IMR-90 (cell line): ENCODE measurements at regions not wholly inside any gene's neighbourhood (a gene's known extent, or its start where the extent isn't known, plus 50 kb on each side); places are given as distances from the start of the nearest gene placed in this dataset.

Source experiments
- ATAC-seq: fragments of 200-7000 bp; cut with Tn5 transposase; 2 replicates; pipeline ENCODE4 v1.9.1; 2020; ENCODE audit warnings: low read depth, mild to moderate bottlenecking, moderate library complexity
- BruUV-seq: library from RNA; stranded (reverse); fragments of 400-500 nt; replicated peaks from 2 replicates; lab custom pipeline; 2021; lab: Mats Ljungman, UMichigan
- CTCF ChIA-PET: fragments of 300-600 bp; formaldehyde crosslinking; extraction: SDS; loops from one replicate; lab custom pipeline; 2021; ENCODE audit warnings: antibody characterized with exemption; lab: Yijun Ruan, JAX
- POLR2A ChIA-PET: fragments of 300-600 bp; sonication (Branson Sonifier 250); formaldehyde crosslinking; loops from one replicate; lab custom pipeline; 2022; ENCODE audit warnings: antibody characterized with exemption; ENCODE audit not compliant: unreplicated experiment; lab: Charles Lee
- DNase-seq: peaks from one replicate; pipeline ENCODE4 v3.0.0; 2013
- H2AFZ ChIP-seq: replicated peaks from 2 replicates; pipeline ENCODE3; 2013; ENCODE audit warnings: low read length, mild to moderate bottlenecking; ENCODE audit not compliant: poor library complexity
- H2AK5ac ChIP-seq: 2 replicates; pipeline ENCODE4 v1.6.1; 2013; ENCODE audit warnings: low read depth, low read length, inconsistent platforms
- H2AK9ac ChIP-seq: replicated peaks from 2 replicates; pipeline ENCODE3; 2013; ENCODE audit warnings: mild to moderate bottlenecking, low read depth, low read length, moderate library complexity; ENCODE audit not compliant: poor library complexity
- H2BK120ac ChIP-seq: 2 replicates; pipeline ENCODE4 v1.6.1; 2013; ENCODE audit warnings: low read depth, low read length, inconsistent platforms
- H2BK15ac ChIP-seq: 3 replicates; pipeline ENCODE4 v1.6.1; 2013; ENCODE audit warnings: low read depth, low read length, inconsistent platforms
- H2BK20ac ChIP-seq: 2 replicates; pipeline ENCODE4 v1.6.1; 2013; ENCODE audit warnings: low read depth, mild to moderate bottlenecking, inconsistent platforms, low read length, moderate library complexity
- H2BK5ac ChIP-seq: 2 replicates; pipeline ENCODE4 v1.6.1; 2013; ENCODE audit warnings: mild to moderate bottlenecking, low read depth, low read length, inconsistent platforms; ENCODE audit not compliant: poor library complexity, severe bottlenecking
- H3K14ac ChIP-seq: replicated peaks from 2 replicates; pipeline ENCODE4 v1.6.1; 2013; ENCODE audit warnings: low read depth, low read length, inconsistent platforms
- H3K18ac ChIP-seq: 2 replicates; pipeline ENCODE4 v1.6.1; 2013; ENCODE audit warnings: low read depth, low read length, control low read depth
- H3K23ac ChIP-seq: 2 replicates; pipeline ENCODE4 v1.6.1; 2013; ENCODE audit warnings: low read depth, low read length, inconsistent platforms
- H3K27ac ChIP-seq: 2 replicates; pipeline ENCODE4 v1.5.1; 2013; ENCODE audit warnings: mild to moderate bottlenecking, control low read depth, low read length; ENCODE audit not compliant: insufficient read depth
- H3K27me3 ChIP-seq: 2 replicates; pipeline ENCODE4 v1.6.1; 2013; ENCODE audit warnings: low read length; ENCODE audit not compliant: control insufficient read depth, insufficient read depth
- H3K36me3 ChIP-seq: 2 replicates; pipeline ENCODE4 v1.6.1; 2013; ENCODE audit warnings: low read length, mixed read lengths; ENCODE audit not compliant: control insufficient read depth, insufficient read depth
- H3K4ac ChIP-seq: 2 replicates; pipeline ENCODE4 v1.6.1; 2013; ENCODE audit warnings: low read depth, low read length, inconsistent platforms
- H3K4me1 ChIP-seq: 2 replicates; pipeline ENCODE4 v1.6.1; 2013; ENCODE audit warnings: low read length, mixed read lengths; ENCODE audit not compliant: control insufficient read depth, insufficient read depth
- H3K4me2 ChIP-seq: 2 replicates; pipeline ENCODE4 v1.6.1; 2013; ENCODE audit warnings: low read depth, mild to moderate bottlenecking, control low read depth, low read length, moderate library complexity
- H3K4me3 ChIP-seq: 2 replicates; pipeline ENCODE4 v1.5.1; 2013; ENCODE audit warnings: low read depth, mild to moderate bottlenecking, control low read depth, low read length, moderate library complexity; ENCODE audit not compliant: insufficient read depth
- H3K56ac ChIP-seq: 2 replicates; pipeline ENCODE4 v1.6.1; 2013; ENCODE audit warnings: low read length, inconsistent platforms; ENCODE audit not compliant: insufficient read depth; ENCODE audit errors: extremely low read depth
- H3K79me1 ChIP-seq, 2 experiments: 2 replicates each; pipeline ENCODE4 v1.6.1; 2013; ENCODE audit warnings: low read length in 2 of 2, inconsistent platforms in 1 of 2, low read depth in 1 of 2
- H3K9ac ChIP-seq: 2 replicates; pipeline ENCODE4 v1.6.1; 2013; ENCODE audit warnings: low read depth, low read length, control low read depth
- H3K9me1 ChIP-seq: 2 replicates; pipeline ENCODE4 v1.6.1; 2013; ENCODE audit warnings: low read length, inconsistent platforms; ENCODE audit not compliant: insufficient read depth
- H3K9me3 ChIP-seq: 2 replicates; pipeline ENCODE4 v1.6.1; 2013; ENCODE audit warnings: low read length; ENCODE audit not compliant: control insufficient read depth, insufficient read depth
- H4K20me1 ChIP-seq: 2 replicates; pipeline ENCODE4 v1.6.1; 2013; ENCODE audit warnings: low read length, inconsistent platforms; ENCODE audit not compliant: insufficient read depth
- H4K5ac ChIP-seq: 2 replicates; pipeline ENCODE4 v1.6.1; 2013; ENCODE audit warnings: mild to moderate bottlenecking, low read depth, low read length, control low read depth
- H4K8ac ChIP-seq, 2 experiments: 2 replicates each; pipeline ENCODE4 v1.6.1; 2013; ENCODE audit warnings: low read depth in 2 of 2, low read length in 2 of 2, control low read depth in 1 of 2, inconsistent platforms in 1 of 2
- H4K91ac ChIP-seq: 2 replicates; pipeline ENCODE4 v1.6.1; 2013; ENCODE audit warnings: low read depth, low read length, inconsistent platforms; ENCODE audit not compliant: insufficient read depth
- BHLHE40 ChIP-seq: fragments of 150-350 bp; IDR thresholded peaks from 2 replicates; pipeline ENCODE4 v1.6.1; 2016; ENCODE audit warnings: mild to moderate bottlenecking, low read depth, low read length
- CTCF ChIP-seq: conservative IDR thresholded peaks from 2 replicates; pipeline ENCODE4 v1.5.1; 2012; ENCODE audit warnings: mild to moderate bottlenecking, low read depth, low read length, improper control_type of control experiment
- MAFK ChIP-seq: IDR thresholded peaks from 2 replicates; pipeline ENCODE4 v1.6.1; 2012; ENCODE audit warnings: low read depth, low read length, improper control_type of control experiment
- NFE2L2 ChIP-seq: fragments of 150-350 bp; IDR thresholded peaks from 2 replicates; pipeline ENCODE4 v1.6.1; 2016; ENCODE audit warnings: low read depth, mild to moderate bottlenecking, low read length
- RCOR1 ChIP-seq: IDR thresholded peaks from 2 replicates; pipeline ENCODE4 v1.6.1; 2012; ENCODE audit warnings: mild to moderate bottlenecking, low read length, improper control_type of control experiment; ENCODE audit not compliant: insufficient replicate concordance
- SMC3 ChIP-seq: fragments of 150-350 bp; IDR thresholded peaks from 2 replicates; pipeline ENCODE4 v1.6.1; 2016; ENCODE audit warnings: low read depth, mild to moderate bottlenecking, antibody characterized with exemption, low read length, moderate library complexity
- USF2 ChIP-seq: fragments of 150-350 bp; IDR thresholded peaks from 2 replicates; pipeline ENCODE4 v1.6.1; 2017; ENCODE audit warnings: mild to moderate bottlenecking, antibody characterized with exemption, low read length, low read depth
- WGBS, 2 experiments: methylation state at CpG; one replicate each; pipeline versions ENCODE4 v1.1.5 to v1.1.7; 2013; ENCODE audit warnings: missing lambda C conversion rate in 2 of 2; ENCODE audit not compliant: insufficient read length in 1 of 2; ENCODE audit errors: extremely low coverage in 2 of 2; 5-methylcytosine and 5-hydroxymethylcytosine counted together
- dilution Hi-C: fragments of 300-500 bp; cut with HindIII; formaldehyde crosslinking; loops from one replicate; pipeline ENCODE4 v1.14.3; 2018; ENCODE audit warnings: low sequenced_read_pairs; ENCODE audit not compliant: unreplicated experiment
- in situ Hi-C: fragments of 300-500 bp; cut with MboI; formaldehyde crosslinking; loops from 3 replicates; pipeline ENCODE4 v1.14.3; 2019; ENCODE audit warnings: low sequenced_read_pairs, inconsistent platforms, mixed read lengths
- intact Hi-C: fragments of 100-400 bp; cut with micrococcal nuclease; formaldehyde crosslinking; loops from 2 replicates; pipeline ENCODE4 v1.10.0; 2022

GRCh38 chr6:154938221-154938580 lies 56.9 kb upstream of the TIAM2 start:
- no TSS peak for BruUV-seq
- Histone ChIP-seq H3K4me3 (no peak overlapping the region), H3K9me1 (peaks cover 8% of the 10 kb centered on the region), H3K14ac (peak overlapping the region; percentile 46; the same call in 1 of the 2 replicates), H3K79me1 (peaks cover 0 to 10% of the 10 kb centered on the region in 2 experiments; a peak in 1 of 4 replicates), H2BK20ac (peak overlapping the region; percentile 47; the same call in 1 of the 2 replicates), H4K5ac (no peak overlapping the region; the same call in 1 of the 2 replicates), H3K18ac (peak overlapping the region; percentile 53; the same call in 1 of the 2 replicates), H2BK5ac (no peak overlapping the region), H4K20me1 (no peaks in the 10 kb centered on the region), H3K23ac (peak overlapping the region; percentile 21; the same call in 1 of the 2 replicates), H3K56ac (no peak overlapping the region), H3K27ac (peak overlapping the region; percentile 70; the same call in 1 of the 2 replicates), H3K4ac (peak overlapping the region; percentile 62), H2AFZ (peak overlapping the region; percentile 6), H3K36me3 (no peaks in the 10 kb centered on the region), H4K8ac (peak overlapping the region in 1 of 2 experiments; percentile 34; a peak in 1 of 4 replicates), H3K4me2 (peak overlapping the region; percentile 49), H2BK15ac (no peak overlapping the region), H3K9ac (no peak overlapping the region), H2BK120ac (peak overlapping the region; percentile 69), H3K9me3 (no peaks in the 10 kb centered on the region), H3K27me3 (no peaks in the 10 kb centered on the region), H4K91ac (0 out of 2 replicates have a peak overlapping the region, but pooled peaks have one; percentile 12), H2AK5ac (no peak overlapping the region), H2AK9ac (peak overlapping the region; percentile 70), H3K4me1 (peaks cover 13% of the 10 kb centered on the region)
- ChIA-PET POLR2A (no interaction called here), CTCF (interaction anchor here (0.6 to 1.4 kb wide), 3 partner anchors 10 to 239 kb away, joined by 3 read pairs; no protein-coding TSS in a partner anchor)
- DNase-seq (no peak), ATAC-seq (no peak)
- TF ChIP-seq SMC3: no peak
- TF ChIP-seq CTCF: no peak
- no peak for TF ChIP-seq BHLHE40
- TF ChIP-seq RCOR1: no peak
- no peak for TF ChIP-seq MAFK
- TF ChIP-seq NFE2L2: no peak
- TF ChIP-seq USF2: no peak
- intact Hi-C loops: no loop called here
- WGBS, 2 experiments: no CpG with 5 or more reads among the region's 9 CpGs
- dilution Hi-C loops: no loop called here
- in situ Hi-C loops: no loop called here
